ENCODE measurements at regions not wholly inside any gene's neighbourhood (a gene's known extent, or its start where the extent isn't known, plus 50 kb on each side); places are given as distances from the start of the nearest gene placed in this dataset.

GRCh38 chr22:22167791-22168189, 76.8 kb upstream of the VPREB1 start:
- intact Hi-C loops (cut with DNase I) = no loop called here
- 57 to 59% methylated on average over 2 of the region's 2 CpGs for WGBS, 2 donors
- Histone ChIP-seq H3K4me3 (replicated peaks in 1 of 3) (no peak overlapping the region), H3K27ac (no peak overlapping the region), H3K4me1 (no peaks in the 10 kb centered on the region), H3K27me3 (no peaks in the 10 kb centered on the region), H3K9me3 (no peaks in the 10 kb centered on the region), H3K36me3 (no peaks in the 10 kb centered on the region)
- TF ChIP-seq CTCF (IDR thresholded peaks at IDR 0.05) (no peak), POLR2A (IDR thresholded peaks at IDR 0.05) (no peak)
- DNase-seq = no peak

- no peak overlapping the region for H3K4me3 ChIP-seq (replicated peaks in 1 of 3)
- no peaks in the 10 kb centered on the region for H3K36me3 ChIP-seq
- H3K4me1 ChIP-seq = no peaks in the 10 kb centered on the region
- intact Hi-C loops (cut with DNase I) = no loop called here
- H3K27me3 ChIP-seq = no peaks in the 10 kb centered on the region
- DNase-seq = no peak
- no peak overlapping the region for H3K27ac ChIP-seq
- TF ChIP-seq POLR2A (IDR thresholded peaks at IDR 0.05) (no peak), CTCF (IDR thresholded peaks at IDR 0.05) (no peak)
- 56 to 68% methylated on average over 5 of the region's 5 CpGs for WGBS, 2 donors
- H3K9me3 ChIP-seq = no peaks in the 10 kb centered on the region
Observed at GRCh38 chr22:22166941-22167713, 77.5 kb upstream of the VPREB1 start.

GRCh38 chr22:22165936-22166710, 78.5 kb upstream of the VPREB1 start:
- Histone ChIP-seq H3K27me3 (no peaks in the 10 kb centered on the region), H3K36me3 (no peaks in the 10 kb centered on the region), H3K9me3 (no peaks in the 10 kb centered on the region), H3K4me1 (no peaks in the 10 kb centered on the region), H3K27ac (no peak overlapping the region), H3K4me3 (replicated peaks in 1 of 3) (no peak overlapping the region)
- intact Hi-C loops (cut with DNase I) = no loop called here
- WGBS, 2 donors = 63 to 81% methylated on average over 2 to 6 of the region's 6 CpGs
- TF ChIP-seq POLR2A (IDR thresholded peaks at IDR 0.05) (no peak), CTCF (IDR thresholded peaks at IDR 0.05) (no peak)
- no peak for DNase-seq

- intact Hi-C loops (cut with DNase I) = no loop called here
- Histone ChIP-seq H3K36me3 (no peaks in the 10 kb centered on the region), H3K4me3 (replicated peaks in 1 of 3) (no peak overlapping the region), H3K27me3 (no peaks in the 10 kb centered on the region), H3K27ac (no peak overlapping the region), H3K4me1 (no peaks in the 10 kb centered on the region), H3K9me3 (no peaks in the 10 kb centered on the region)
- 45 to 55% methylated on average over 3 of the region's 3 CpGs for WGBS, 2 donors
- DNase-seq = no peak
- TF ChIP-seq CTCF (IDR thresholded peaks at IDR 0.05) (no peak), POLR2A (IDR thresholded peaks at IDR 0.05) (no peak)
Observed at GRCh38 chr22:22164541-22165272, 79.9 kb upstream of the VPREB1 start.
